K562 (cell line): ENCODE measurements at regions not wholly inside any gene's neighbourhood (a gene's known extent, or its start where the extent isn't known, plus 50 kb on each side); places are given as distances from the start of the nearest gene placed in this dataset.

Experiments
- ATAC-seq: fragments of 200-7000 bp; cut with Tn5 transposase; 3 replicates; pipeline ENCODE4 v1.9.1; 2020; ENCODE audit warnings: moderate library complexity
- BruUV-seq: library from RNA; stranded (reverse); fragments of 400-500 nt; replicated peaks from 2 replicates; lab custom pipeline; 2021; lab: Mats Ljungman, UMichigan
- CTCF ChIA-PET: fragments of 300-600 bp; formaldehyde crosslinking; extraction: SDS; loops from one replicate; lab custom pipeline; 2021; ENCODE audit warnings: low intra/inter-chr PET ratio; lab: Yijun Ruan, JAX
- POLR2A ChIA-PET: fragments of 300-600, 350-650 bp; sonication (Branson Sonifier 250); formaldehyde crosslinking; extraction: SDS; loops from one replicate; lab custom pipeline; 2021; ENCODE audit warnings: antibody characterized with exemption, inconsistent platforms; lab: Yijun Ruan, JAX
- DNase-seq, 4 experiments: peaks; one replicate each; pipeline versions ENCODE4 v3.0.0 to v3.0.0-alpha.2; 2011 to 2018; ENCODE audit warnings: low spot score in 3 of 4, mixed read lengths in 3 of 4; ENCODE audit errors: extremely low read depth in 1 of 4
- FAIRE-seq: peaks from 2 replicates; lab custom pipeline; 2011; peaks lifted over from hg19 to GRCh38; lab: Jason Lieb, UNC
- H2AFZ ChIP-seq: 2 replicates; pipeline ENCODE4 v1.6.0; 2011; ENCODE audit warnings: low read depth, low read length, control low read depth, inconsistent platforms
- H3K27ac ChIP-seq: fragments of 200-600 bp; 3 replicates; pipeline ENCODE4 v1.8.0; 2011; ENCODE audit warnings: low read depth, mild to moderate bottlenecking, control low read depth, inconsistent platforms, low read length, moderate library complexity, mixed read lengths; ENCODE audit errors: extremely low read depth
- H3K27me3 ChIP-seq, 2 experiments: fragments of 300-600 bp in 1 of 2; 2 replicates in 1 of 2; 3 replicates in 1 of 2; pipeline versions ENCODE4 v1.6.0 to v1.8.0; 2011; ENCODE audit warnings: inconsistent platforms in 2 of 2, low read length in 2 of 2, mild to moderate bottlenecking in 1 of 2, mixed read lengths in 1 of 2, moderate library complexity in 1 of 2; ENCODE audit not compliant: control insufficient read depth in 2 of 2, insufficient read depth in 2 of 2
- H3K36me3 ChIP-seq: fragments of 300-600 bp; 3 replicates; pipeline ENCODE4 v1.8.0; 2011; ENCODE audit warnings: mild to moderate bottlenecking, low read length, inconsistent platforms; ENCODE audit not compliant: control insufficient read depth, insufficient read depth
- H3K4me1 ChIP-seq, 2 experiments: fragments of 200-600 bp in 1 of 2; replicated peaks in 1 of 2; 2 replicates in 1 of 2; 3 replicates in 1 of 2; pipeline versions ENCODE4 v1.5.1 to v1.8.0; 2011; ENCODE audit warnings: inconsistent platforms in 2 of 2, low read length in 2 of 2, mild to moderate bottlenecking in 1 of 2, mixed read lengths in 1 of 2, moderate library complexity in 1 of 2; ENCODE audit not compliant: control insufficient read depth in 2 of 2, insufficient read depth in 2 of 2
- H3K4me2 ChIP-seq: 2 replicates; pipeline ENCODE4 v1.6.1; 2011; ENCODE audit warnings: low read length, control low read depth, inconsistent platforms, mixed read lengths; ENCODE audit not compliant: insufficient read depth
- H3K4me3 ChIP-seq: fragments of 200-600 bp; sonication (generic), shearing (Covaris generic); 2 replicates; pipeline ENCODE4 v1.5.1; 2016; ENCODE audit warnings: control low read depth, inconsistent platforms
- H3K79me2 ChIP-seq: fragments of 200-600 bp; 3 replicates; pipeline ENCODE4 v1.8.0; 2011; ENCODE audit warnings: low read length, inconsistent platforms; ENCODE audit not compliant: control insufficient read depth, insufficient read depth
- H3K9ac ChIP-seq, 2 experiments: 2 replicates each; pipeline versions ENCODE4 v1.6.0 to v1.6.1; 2011; ENCODE audit warnings: low read depth in 2 of 2, low read length in 2 of 2, control low read depth in 1 of 2, inconsistent platforms in 1 of 2, mild to moderate bottlenecking in 1 of 2, mixed read lengths in 1 of 2; ENCODE audit not compliant: insufficient read depth in 1 of 2
- H3K9me1 ChIP-seq: one replicate; pipeline ENCODE4 v1.6.0; 2011; ENCODE audit warnings: inconsistent platforms, mild to moderate bottlenecking, low read length, moderate library complexity; ENCODE audit not compliant: control insufficient read depth, insufficient read depth
- H3K9me3 ChIP-seq: replicated peaks from 2 replicates; pipeline ENCODE4 v1.5.1; 2011; ENCODE audit warnings: low read depth, low read length, inconsistent platforms; ENCODE audit not compliant: control insufficient read depth, insufficient read depth
- H4K20me1 ChIP-seq: replicated peaks from 2 replicates; pipeline ENCODE4 v1.6.1; 2011; ENCODE audit warnings: low read length, inconsistent platforms, mixed read lengths; ENCODE audit not compliant: control insufficient read depth, insufficient read depth
- ARHGAP35 ChIP-seq: fragments of 450-650 bp; IDR thresholded peaks from 2 replicates; pipeline ENCODE4 v1.6.1; 2018; ENCODE audit not compliant: partially characterized antibody
- CHD1 ChIP-seq: fragments of 200-600 bp; sonication (generic); IDR thresholded peaks from one replicate; pipeline ENCODE4 v1.6.1; 2012; ENCODE audit warnings: mild to moderate bottlenecking, moderate library complexity, low read length, inconsistent platforms
- HMG20B ChIP-seq: fragments of 250-450 bp; sonication (Bioruptor Pico); IDR thresholded peaks from 2 replicates; pipeline ENCODE4 v1.5.0; 2021; ENCODE audit warnings: mild to moderate bottlenecking
- HNRNPH1 ChIP-seq: fragments of 200-400 bp; formaldehyde crosslinking; optimal IDR thresholded peaks from 2 replicates; pipeline ENCODE3; 2017; ENCODE audit warnings: low read depth, mild to moderate bottlenecking, low read length, moderate library complexity
- KLF13 ChIP-seq: fragments of 450-650 bp; IDR thresholded peaks from 2 replicates; pipeline ENCODE4 v1.6.1; 2016; ENCODE audit warnings: missing genetic modification characterization, low read depth, mild to moderate bottlenecking, missing compliant biosample characterization, moderate library complexity, borderline replicate concordance
- NR2C2 ChIP-seq, 2 experiments: fragments of 200-800 bp in 1 of 2; sonication (Bioruptor generic) in 1 of 2; sonication (generic) in 1 of 2; formaldehyde crosslinking in 1 of 2; IDR thresholded peaks; 2 replicates each; pipeline versions ENCODE4 v1.6.1 to v1.8.0; 2016 to 2022; ENCODE audit warnings: mild to moderate bottlenecking in 1 of 2, missing compliant biosample characterization in 1 of 2, missing genetic modification characterization in 1 of 2, missing genetic modification reagents in 1 of 2
- SNRNP70 ChIP-seq: fragments of 200-400 bp; formaldehyde crosslinking; optimal IDR thresholded peaks from 2 replicates; pipeline ENCODE3; 2017; ENCODE audit warnings: low read depth, low read length
- TAF9B ChIP-seq: fragments of 450-650 bp; IDR thresholded peaks from 2 replicates; pipeline ENCODE4 v1.6.1; 2018; ENCODE audit warnings: mild to moderate bottlenecking; ENCODE audit not compliant: partially characterized antibody
- WHSC1 ChIP-seq: IDR thresholded peaks from one replicate; pipeline ENCODE4 v1.6.1; 2012; ENCODE audit warnings: low read length, control low read depth, inconsistent platforms
- ZBTB17 ChIP-seq: fragments of 450-650 bp; formaldehyde crosslinking; IDR thresholded peaks from 2 replicates; pipeline ENCODE4 v1.4.0; 2020; ENCODE audit warnings: mild to moderate bottlenecking
- ZFPM2 ChIP-seq: fragments of 250-450 bp; sonication (Bioruptor Pico); IDR thresholded peaks from 2 replicates; pipeline ENCODE4 v1.5.1; 2022; ENCODE audit warnings: mild to moderate bottlenecking
- ZNF143 ChIP-seq: sonication (generic); formaldehyde crosslinking; IDR thresholded peaks from 2 replicates; pipeline ENCODE4 v1.9.0; 2022; ENCODE audit warnings: mild to moderate bottlenecking, missing genetic modification reagents
- WGBS: fragments of 100-300 bp; shearing (Covaris generic); methylation state at CpG from one replicate; pipeline ENCODE4 v1.1.6; 2016; ENCODE audit warnings: low coverage, mixed read lengths; ENCODE audit not compliant: insufficient coverage; ENCODE audit errors: missing lambda C conversion rate; 5-methylcytosine and 5-hydroxymethylcytosine counted together
- in situ Hi-C: fragments of 300-500 bp; cut with MboI; formaldehyde crosslinking; loops from 4 replicates; pipeline ENCODE4 v1.15.0; 2018; ENCODE audit warnings: inconsistent platforms, mixed read lengths
- intact Hi-C: fragments of 100-400 bp; cut with micrococcal nuclease; formaldehyde crosslinking; loops from 2 replicates; pipeline ENCODE4 v1.14.2; 2022
- TF ChIP-seq, protein P1 (sequence below): fragments of 250-450 bp; sonication (Bioruptor Pico); IDR thresholded peaks from 2 replicates; pipeline ENCODE4 v1.8.0; 2022; ENCODE audit warnings: inconsistent platforms, mild to moderate bottlenecking, moderate library complexity, borderline replicate concordance
- TF ChIP-seq, protein P2 (sequence below): sonication (generic); formaldehyde crosslinking; IDR thresholded peaks from 2 replicates; pipeline ENCODE4 v1.9.0; 2022; ENCODE audit warnings: mild to moderate bottlenecking, missing genetic modification reagents
- TF ChIP-seq, protein P3 (sequence below): fragments of 450-650 bp; formaldehyde crosslinking; IDR thresholded peaks from 2 replicates; pipeline ENCODE4 v1.4.0; 2022; ENCODE audit warnings: missing genetic modification characterization

- TF ChIP-seq ZNF143 (CRISPR knock-in tag) (no peak), KLF13 (no peak), ZBTB17 (no peak)
- TF ChIP-seq, protein P1, sequence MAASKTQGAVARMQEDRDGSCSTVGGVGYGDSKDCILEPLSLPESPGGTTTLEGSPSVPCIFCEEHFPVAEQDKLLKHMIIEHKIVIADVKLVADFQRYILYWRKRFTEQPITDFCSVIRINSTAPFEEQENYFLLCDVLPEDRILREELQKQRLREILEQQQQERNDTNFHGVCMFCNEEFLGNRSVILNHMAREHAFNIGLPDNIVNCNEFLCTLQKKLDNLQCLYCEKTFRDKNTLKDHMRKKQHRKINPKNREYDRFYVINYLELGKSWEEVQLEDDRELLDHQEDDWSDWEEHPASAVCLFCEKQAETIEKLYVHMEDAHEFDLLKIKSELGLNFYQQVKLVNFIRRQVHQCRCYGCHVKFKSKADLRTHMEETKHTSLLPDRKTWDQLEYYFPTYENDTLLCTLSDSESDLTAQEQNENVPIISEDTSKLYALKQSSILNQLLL (CRISPR knock-in tag) = no peak
Observed at GRCh38 chr21:25462517-25462971, 144.7 kb downstream of the MRPL39 start (continued).

- no peak overlapping the region for H3K9ac ChIP-seq
- intact Hi-C loops = no loop called here
- H3K27ac ChIP-seq = no peak overlapping the region
- TF ChIP-seq, protein P2, sequence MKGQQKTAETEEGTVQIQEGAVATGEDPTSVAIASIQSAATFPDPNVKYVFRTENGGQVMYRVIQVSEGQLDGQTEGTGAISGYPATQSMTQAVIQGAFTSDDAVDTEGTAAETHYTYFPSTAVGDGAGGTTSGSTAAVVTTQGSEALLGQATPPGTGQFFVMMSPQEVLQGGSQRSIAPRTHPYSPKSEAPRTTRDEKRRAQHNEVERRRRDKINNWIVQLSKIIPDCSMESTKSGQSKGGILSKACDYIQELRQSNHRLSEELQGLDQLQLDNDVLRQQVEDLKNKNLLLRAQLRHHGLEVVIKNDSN (CRISPR knock-in tag) = no peak
- TF ChIP-seq WHSC1 = no peak
- TF ChIP-seq ZFPM2 = no peak
- TF ChIP-seq ARHGAP35 = no peak
- TF ChIP-seq HNRNPH1 = no peak
- no peak for TF ChIP-seq HMG20B (CRISPR knock-in tag)
- TF ChIP-seq NR2C2 (CRISPR knock-in tag; IDR thresholded peaks at IDR 0.05) = no peak
- no peak for TF ChIP-seq NR2C2 (tag; IDR thresholded peaks at IDR 0.05)
- TF ChIP-seq TAF9B = no peak
- TF ChIP-seq CHD1 = no peak
- TF ChIP-seq, protein P3, sequence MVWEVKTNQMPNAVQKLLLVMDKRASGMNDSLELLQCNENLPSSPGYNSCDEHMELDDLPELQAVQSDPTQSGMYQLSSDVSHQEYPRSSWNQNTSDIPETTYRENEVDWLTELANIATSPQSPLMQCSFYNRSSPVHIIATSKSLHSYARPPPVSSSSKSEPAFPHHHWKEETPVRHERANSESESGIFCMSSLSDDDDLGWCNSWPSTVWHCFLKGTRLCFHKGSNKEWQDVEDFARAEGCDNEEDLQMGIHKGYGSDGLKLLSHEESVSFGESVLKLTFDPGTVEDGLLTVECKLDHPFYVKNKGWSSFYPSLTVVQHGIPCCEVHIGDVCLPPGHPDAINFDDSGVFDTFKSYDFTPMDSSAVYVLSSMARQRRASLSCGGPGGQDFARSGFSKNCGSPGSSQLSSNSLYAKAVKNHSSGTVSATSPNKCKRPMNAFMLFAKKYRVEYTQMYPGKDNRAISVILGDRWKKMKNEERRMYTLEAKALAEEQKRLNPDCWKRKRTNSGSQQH (CRISPR knock-in tag) = no peak
- TF ChIP-seq SNRNP70 = no peak
- TF ChIP-seq, all 486 proteins: peak for 0
- ATAC-seq (no peak), DNase-seq (no peak), FAIRE-seq (no peak)
- BruUV-seq = no TSS peak
- Histone ChIP-seq H3K4me3 (no peak overlapping the region), H2AFZ (no peak overlapping the region), H3K36me3 (no peaks in the 10 kb centered on the region), H3K27me3 (no peaks in the 10 kb centered on the region), H3K4me1 (no peaks in the 10 kb centered on the region), H4K20me1 (no peaks in the 10 kb centered on the region), H3K79me2 (no peaks in the 10 kb centered on the region), H3K4me2 (no peak overlapping the region), H3K9me3 (peaks cover 3% of the 10 kb centered on the region; the same call in 1 of the 2 replicates), H3K9me1 (no peaks in the 10 kb centered on the region)
- WGBS = 0% methylated on average over 1 of the region's 1 CpG
- in situ Hi-C loops = no loop called here
- POLR2A ChIA-PET = no interaction called here
- CTCF ChIA-PET = no interaction called here
Observed at GRCh38 chr21:25461725-25462124, 145.6 kb downstream of the MRPL39 start.
